Retinal pigment epithelial cell (primary cell): ENCODE measurements at regions not wholly inside any gene's neighbourhood (a gene's known extent, or its start where the extent isn't known, plus 50 kb on each side); places are given as distances from the start of the nearest gene placed in this dataset.

Source experiments
- DNase-seq: peaks from one replicate; pipeline ENCODE4 v3.0.0-alpha.2; 2010; ENCODE audit warnings: low read depth
- H3K4me3 ChIP-seq: 2 replicates; pipeline ENCODE4 v1.5.1; 2011; ENCODE audit warnings: mild to moderate bottlenecking, low read length, control low read depth, moderate library complexity
- CTCF ChIP-seq: conservative IDR thresholded peaks from 2 replicates; pipeline ENCODE4 v1.5.1; 2011; ENCODE audit warnings: low read depth, low read length, control low read depth, inconsistent platforms

- TF ChIP-seq CTCF, result no peak
- no peak for DNase-seq
- H3K4me3 ChIP-seq, result no peak overlapping the region
These were observed 171.0 kb downstream of the ANAPC1 start for GRCh38 chr2:111712940-111713515.

DNA sequence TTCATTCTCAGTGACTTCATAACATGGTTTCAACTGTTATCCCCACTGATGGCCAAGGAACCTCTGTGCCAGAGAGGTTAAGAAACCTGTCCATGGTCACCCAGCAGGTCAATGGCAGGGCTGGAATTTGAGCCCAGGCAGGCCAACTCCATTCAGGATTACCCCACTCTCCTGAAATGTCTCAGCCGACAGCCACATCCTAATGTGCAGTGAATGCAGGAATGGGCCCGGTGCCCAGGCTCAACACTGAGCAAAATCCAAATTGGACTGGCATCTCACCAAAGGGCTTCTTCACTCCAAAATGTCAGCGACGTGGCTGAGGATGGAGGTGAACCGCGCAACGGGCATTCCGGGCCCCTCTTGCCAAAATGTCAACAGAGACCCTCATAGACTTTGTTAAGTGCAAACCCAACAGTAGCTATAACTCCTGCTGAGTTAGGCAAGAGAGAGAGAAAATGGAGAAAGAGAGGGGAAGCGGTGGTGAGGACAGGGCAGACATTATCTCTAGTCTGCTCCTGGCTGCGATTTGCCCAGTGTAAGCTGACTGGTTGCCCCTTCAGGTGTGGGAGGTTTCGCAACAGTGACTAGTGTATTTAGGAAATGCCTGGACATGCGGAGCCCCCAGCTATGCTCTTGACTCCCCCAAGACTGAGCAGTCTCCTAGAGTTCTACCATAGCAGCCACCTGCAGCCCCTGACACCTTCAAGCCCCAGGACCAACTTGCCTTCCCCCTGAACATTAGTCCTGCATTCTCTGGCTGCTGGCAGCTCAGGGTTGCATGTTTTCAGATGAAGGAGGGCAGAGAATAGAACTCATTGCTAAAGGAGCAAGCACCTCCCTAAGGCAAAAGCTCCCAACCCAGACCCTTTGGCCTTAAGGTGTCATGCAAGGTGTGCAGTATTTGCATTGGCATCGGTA is 167.7 kb downstream of the ANAPC1 start:
- no peak for TF ChIP-seq CTCF
- no peak overlapping the region for H3K4me3 ChIP-seq
- no peak for DNase-seq

- TF ChIP-seq CTCF, result no peak
- no peak overlapping the region for H3K4me3 ChIP-seq
- DNase-seq, result no peak
These were observed 166.9 kb downstream of the ANAPC1 start for GRCh38 chr2:111716905-111717775.
